Osteocyte (in vitro differentiated cells): ENCODE measurements at regions not wholly inside any gene's neighbourhood (a gene's known extent, or its start where the extent isn't known, plus 50 kb on each side); places are given as distances from the start of the nearest gene placed in this dataset.

Experiments used
- DNase-seq: peaks from one replicate; pipeline ENCODE4 v3.0.0; 2021; ENCODE audit warnings: mixed read lengths; ENCODE audit not compliant: unreplicated experiment; ENCODE audit errors: extremely low spot score
- H3K27ac Mint-ChIP-seq: one replicate; pipeline ENCODE4 v1.8.0; 2021; ENCODE audit warnings: mild to moderate bottlenecking, mixed read lengths; ENCODE audit not compliant: unreplicated experiment
- H3K27me3 Mint-ChIP-seq: one replicate; pipeline ENCODE4 v1.8.0; 2021; ENCODE audit warnings: mixed read lengths; ENCODE audit not compliant: unreplicated experiment
- H3K36me3 Mint-ChIP-seq: one replicate; pipeline ENCODE4 v1.8.0; 2021; ENCODE audit warnings: mixed read lengths; ENCODE audit not compliant: unreplicated experiment
- H3K4me1 Mint-ChIP-seq: one replicate; pipeline ENCODE4 v1.8.0; 2021; ENCODE audit warnings: mixed read lengths; ENCODE audit not compliant: unreplicated experiment
- H3K4me3 Mint-ChIP-seq: one replicate; pipeline ENCODE4 v1.8.0; 2021; ENCODE audit warnings: mild to moderate bottlenecking, moderate library complexity, mixed read lengths; ENCODE audit not compliant: unreplicated experiment
- H3K9me3 Mint-ChIP-seq: one replicate; pipeline ENCODE4 v1.8.0; 2021; ENCODE audit warnings: mixed read lengths; ENCODE audit not compliant: unreplicated experiment
- TF ChIP-seq, protein P1 (sequence below): fragments of 200-600 bp; sonication (generic); IDR thresholded peaks from 2 replicates; pipeline ENCODE4 v1.5.0; 2021; ENCODE audit warnings: antibody characterized with exemption, mild to moderate bottlenecking, moderate library complexity

DNA sequence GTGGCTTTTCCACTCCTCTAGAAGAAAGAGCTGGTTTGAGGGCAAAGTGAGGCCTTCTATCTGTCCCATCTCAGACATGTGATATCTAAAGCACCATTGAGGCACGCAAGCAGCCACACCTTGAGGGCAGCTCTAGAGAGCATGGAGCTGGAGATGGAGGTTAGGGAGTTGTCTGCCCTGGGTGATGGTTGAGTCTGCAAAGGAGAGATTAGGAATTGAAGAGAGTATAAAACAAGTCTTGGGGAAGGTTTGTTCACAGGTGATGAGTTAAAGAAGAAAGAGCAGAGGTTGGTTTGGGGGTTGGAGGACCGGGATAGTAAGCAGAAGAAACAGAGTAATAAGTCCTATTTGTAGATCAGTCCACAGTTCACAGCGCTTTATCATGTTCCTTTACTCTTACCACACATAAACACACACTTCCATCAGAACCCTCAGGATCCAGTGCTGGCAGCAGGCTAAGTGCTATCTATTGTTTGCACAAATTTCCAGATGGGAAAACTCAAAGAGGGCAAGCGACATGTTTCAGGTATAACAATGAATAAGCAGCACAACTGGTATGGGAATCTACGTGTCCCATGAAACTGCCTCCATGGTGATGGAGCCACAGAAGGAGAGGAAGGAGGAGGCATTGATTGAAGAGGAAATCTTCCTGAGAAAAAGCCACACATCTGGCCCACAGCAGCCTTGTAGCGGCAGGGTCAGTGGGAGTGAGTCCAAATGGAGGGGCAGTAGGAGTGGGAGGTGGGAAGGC lies 65.8 kb downstream of the RASSF10 start:
- Mint-ChIP-seq H3K4me1 (no peaks in the 10 kb centered on the region), H3K36me3 (no peaks in the 10 kb centered on the region), H3K9me3 (no peaks in the 10 kb centered on the region), H3K4me3 (no peak overlapping the region), H3K27me3 (peaks cover 73% of the 10 kb centered on the region), H3K27ac (no peak overlapping the region)
- TF ChIP-seq, protein P1, sequence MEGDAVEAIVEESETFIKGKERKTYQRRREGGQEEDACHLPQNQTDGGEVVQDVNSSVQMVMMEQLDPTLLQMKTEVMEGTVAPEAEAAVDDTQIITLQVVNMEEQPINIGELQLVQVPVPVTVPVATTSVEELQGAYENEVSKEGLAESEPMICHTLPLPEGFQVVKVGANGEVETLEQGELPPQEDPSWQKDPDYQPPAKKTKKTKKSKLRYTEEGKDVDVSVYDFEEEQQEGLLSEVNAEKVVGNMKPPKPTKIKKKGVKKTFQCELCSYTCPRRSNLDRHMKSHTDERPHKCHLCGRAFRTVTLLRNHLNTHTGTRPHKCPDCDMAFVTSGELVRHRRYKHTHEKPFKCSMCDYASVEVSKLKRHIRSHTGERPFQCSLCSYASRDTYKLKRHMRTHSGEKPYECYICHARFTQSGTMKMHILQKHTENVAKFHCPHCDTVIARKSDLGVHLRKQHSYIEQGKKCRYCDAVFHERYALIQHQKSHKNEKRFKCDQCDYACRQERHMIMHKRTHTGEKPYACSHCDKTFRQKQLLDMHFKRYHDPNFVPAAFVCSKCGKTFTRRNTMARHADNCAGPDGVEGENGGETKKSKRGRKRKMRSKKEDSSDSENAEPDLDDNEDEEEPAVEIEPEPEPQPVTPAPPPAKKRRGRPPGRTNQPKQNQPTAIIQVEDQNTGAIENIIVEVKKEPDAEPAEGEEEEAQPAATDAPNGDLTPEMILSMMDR, result no peak
- DNase-seq, result no peak

DNA sequence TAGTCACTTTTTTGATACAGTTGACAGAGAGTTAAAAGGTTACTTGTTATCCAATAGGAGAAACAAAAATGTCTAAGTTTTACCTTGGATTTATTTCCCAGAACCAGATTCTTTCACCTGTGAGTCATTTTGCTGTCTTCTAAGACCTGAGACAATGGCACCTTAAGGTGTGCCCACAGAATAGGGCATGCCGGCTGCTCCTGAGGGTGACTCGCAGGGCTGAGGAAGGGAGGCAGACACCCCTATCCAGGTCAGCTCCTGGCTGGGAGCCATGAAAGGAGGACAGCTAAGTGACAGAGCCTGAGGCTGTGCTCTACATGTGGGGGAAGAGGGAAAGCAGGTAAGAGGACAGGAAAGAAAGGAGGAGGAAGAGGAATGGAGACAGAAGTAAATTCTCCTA lies 67.8 kb downstream of the RASSF10 start:
- DNase-seq, result no peak
- Mint-ChIP-seq H3K4me3 (no peak overlapping the region), H3K9me3 (no peaks in the 10 kb centered on the region), H3K27me3 (peaks cover 77% of the 10 kb centered on the region), H3K4me1 (no peaks in the 10 kb centered on the region), H3K27ac (no peak overlapping the region), H3K36me3 (no peaks in the 10 kb centered on the region)
- TF ChIP-seq, protein P1, result no peak

DNA sequence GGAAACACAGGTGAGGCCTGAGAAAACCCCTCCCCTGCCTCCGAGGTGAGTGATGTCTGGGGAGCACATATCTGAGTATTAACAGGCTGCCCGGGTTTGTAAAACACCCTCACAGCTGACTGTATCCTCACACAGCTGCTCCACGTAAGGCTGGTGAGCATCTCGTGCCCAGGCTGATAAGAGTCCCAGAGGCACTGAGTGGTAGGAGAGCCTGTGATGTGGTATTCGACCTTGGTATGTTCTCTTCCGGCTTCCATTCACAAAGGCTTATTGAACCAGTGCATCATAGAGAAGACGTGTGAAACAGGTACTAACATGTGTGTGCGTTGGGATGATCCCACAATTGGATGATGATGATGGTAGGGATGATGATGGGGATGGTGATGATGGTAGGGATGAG lies 71.7 kb downstream of the RASSF10 start:
- TF ChIP-seq, protein P1, result no peak
- H3K27me3 Mint-ChIP-seq, result peaks cover 85% of the 10 kb centered on the region
- no peak overlapping the region for H3K4me3 Mint-ChIP-seq
- no peak overlapping the region for H3K27ac Mint-ChIP-seq
- DNase-seq, result no peak
- H3K36me3 Mint-ChIP-seq, result no peaks in the 10 kb centered on the region
- no peaks in the 10 kb centered on the region for H3K4me1 Mint-ChIP-seq
- H3K9me3 Mint-ChIP-seq, result no peaks in the 10 kb centered on the region

DNA sequence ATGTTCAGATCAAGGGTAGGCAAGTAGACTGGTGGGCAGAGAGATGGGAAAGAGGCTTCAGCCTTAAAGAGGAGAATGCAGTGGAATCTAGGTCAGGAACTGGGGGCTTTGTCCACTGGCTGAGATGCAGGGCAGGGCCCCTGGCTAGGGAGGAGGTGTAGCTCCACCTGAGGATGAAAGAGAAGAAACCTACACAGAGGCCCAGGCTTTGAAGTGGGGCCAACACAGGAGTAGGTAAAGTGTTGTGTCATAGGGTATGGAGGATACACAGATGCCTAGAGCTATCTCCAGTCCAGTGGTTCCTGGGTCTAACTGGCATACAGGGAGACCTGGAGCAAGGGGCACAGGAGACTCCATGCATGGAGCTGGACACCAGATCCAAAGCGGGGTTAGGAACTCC lies 73.5 kb downstream of the RASSF10 start:
- TF ChIP-seq, protein P1, result no peak
- Mint-ChIP-seq H3K27me3 (peaks cover 90% of the 10 kb centered on the region), H3K9me3 (no peaks in the 10 kb centered on the region), H3K4me3 (no peak overlapping the region), H3K36me3 (no peaks in the 10 kb centered on the region), H3K27ac (no peak overlapping the region), H3K4me1 (no peaks in the 10 kb centered on the region)
- DNase-seq, result no peak

DNA sequence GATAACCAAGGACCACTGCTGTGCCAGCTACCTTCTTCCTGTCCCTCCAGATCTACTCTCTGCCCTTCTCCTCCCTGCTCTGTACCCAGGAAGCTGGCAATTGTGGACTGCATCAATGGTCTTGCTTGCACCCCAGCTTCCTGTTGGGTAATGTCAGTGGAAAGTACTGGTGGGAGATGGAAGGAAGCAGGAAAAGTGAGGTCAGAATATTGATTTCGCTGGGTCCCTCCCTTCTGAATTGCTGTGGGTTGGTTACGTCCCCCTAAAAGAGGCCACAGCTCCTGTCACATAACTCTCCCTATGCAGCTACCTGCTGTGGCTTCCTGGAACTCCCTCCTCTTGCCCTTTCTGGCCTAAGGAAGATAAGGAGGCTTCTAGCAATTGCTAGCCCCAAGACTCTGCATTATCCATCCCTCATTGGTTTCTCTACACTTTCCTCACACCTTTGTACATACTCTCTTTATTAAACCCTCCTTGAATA lies 81.2 kb downstream of the RASSF10 start:
- Mint-ChIP-seq H3K36me3 (no peaks in the 10 kb centered on the region), H3K4me3 (no peak overlapping the region), H3K9me3 (no peaks in the 10 kb centered on the region), H3K27ac (no peak overlapping the region), H3K27me3 (peaks cover 67% of the 10 kb centered on the region), H3K4me1 (no peaks in the 10 kb centered on the region)
- TF ChIP-seq, protein P1, result no peak
- DNase-seq, result no peak
